DMS114 treated with DMSO at 0.1 percent for 48 hours (cell line): ENCODE measurements at regions not wholly inside any gene's neighbourhood (a gene's known extent, or its start where the extent isn't known, plus 50 kb on each side); places are given as distances from the start of the nearest gene placed in this dataset.
"Not testable (repeated sequence)": the region's sequence is repeated elsewhere in the genome, so short reads cannot be mapped to it uniquely, and the experiment has no call there.

Source experiments
- DNase-seq: peaks from one replicate; lab custom pipeline; 2025; ENCODE audit not compliant: unreplicated experiment; lab: John Stamatoyannopoulos, UW

- no peak for DNase-seq
Measured at GRCh38 chr10:120188950-120189349, 268.1 kb upstream of the PLPP4 start.

- no peak for DNase-seq
Measured at GRCh38 chr10:120195984-120196712, 260.9 kb upstream of the PLPP4 start.

GRCh38 chr10:120204877-120205276 is 252.2 kb upstream of the PLPP4 start:
- DNase-seq: no peak

- no peak for DNase-seq
Measured at GRCh38 chr10:120205368-120206018, 251.5 kb upstream of the PLPP4 start.

GRCh38 chr10:120208488-120208887 is 248.5 kb upstream of the PLPP4 start:
- no peak for DNase-seq

- no peak for DNase-seq
Measured at GRCh38 chr10:120209124-120209762, 247.8 kb upstream of the PLPP4 start.

- DNase-seq: no peak
Measured at GRCh38 chr10:120212275-120212674, 244.8 kb upstream of the PLPP4 start.

- not testable (repeated sequence) for DNase-seq
Measured at GRCh38 chr10:120213283-120213682, 243.7 kb upstream of the PLPP4 start.

- DNase-seq: no peak
Measured at GRCh38 chr10:120217736-120218135, 239.3 kb upstream of the PLPP4 start.

- DNase-seq: peak; percentile 4
Measured at GRCh38 chr10:120221873-120222485, 235.0 kb upstream of the PLPP4 start.

- no peak for DNase-seq
Measured at GRCh38 chr10:120229641-120230040, 227.4 kb upstream of the PLPP4 start.

GRCh38 chr10:120239695-120240094 is 217.3 kb upstream of the PLPP4 start:
- DNase-seq: not testable (repeated sequence)

- DNase-seq: no peak
Measured at GRCh38 chr10:120251821-120252442, 205.1 kb upstream of the PLPP4 start.

- no peak for DNase-seq
Measured at GRCh38 chr10:120253131-120253530, 203.9 kb upstream of the PLPP4 start.

GRCh38 chr10:120260456-120260855 is 196.6 kb upstream of the PLPP4 start:
- no peak for DNase-seq

GRCh38 chr10:120262857-120263547 is 194.0 kb upstream of the PLPP4 start:
- DNase-seq: no peak

GRCh38 chr10:120266022-120266421 is 191.0 kb upstream of the PLPP4 start:
- no peak for DNase-seq

GRCh38 chr10:120270906-120271305 is 186.1 kb upstream of the PLPP4 start:
- DNase-seq: no peak

- DNase-seq: no peak
Measured at GRCh38 chr10:120271696-120272095, 185.3 kb upstream of the PLPP4 start.

- DNase-seq: no peak
Measured at GRCh38 chr10:120272350-120272749, 184.7 kb upstream of the PLPP4 start.

- no peak for DNase-seq
Measured at GRCh38 chr10:120278069-120278468, 179.0 kb upstream of the PLPP4 start.
